Immature natural killer cell (primary cell): ENCODE measurements at regions not wholly inside any gene's neighbourhood (a gene's known extent, or its start where the extent isn't known, plus 50 kb on each side); places are given as distances from the start of the nearest gene placed in this dataset.

Source experiments
- DNase-seq, 3 donors: peaks; one replicate each; pipeline ENCODE4 v3.0.0; 2022; ENCODE audit warnings: mixed read lengths in 1 of 3
- H3K27ac Mint-ChIP-seq, 6 donors: one replicate each; pipeline ENCODE4 v1.8.0; 2020; ENCODE audit warnings: mixed read lengths in 6 of 6, mild to moderate bottlenecking in 5 of 6, inconsistent platforms in 4 of 6, moderate library complexity in 3 of 6
- H3K27me3 Mint-ChIP-seq, 3 donors: one replicate each; pipeline ENCODE4 v1.8.0; 2020 to 2021; ENCODE audit warnings: low read depth in 3 of 3, mild to moderate bottlenecking in 3 of 3, mixed read lengths in 3 of 3, moderate library complexity in 3 of 3, inconsistent platforms in 1 of 3
- H3K36me3 Mint-ChIP-seq, 3 donors: one replicate each; pipeline ENCODE4 v1.8.0; 2020; ENCODE audit warnings: mixed read lengths in 3 of 3, inconsistent platforms in 2 of 3, mild to moderate bottlenecking in 2 of 3
- H3K4me1 Mint-ChIP-seq, 2 donors: one replicate each; pipeline ENCODE4 v1.8.0; 2020; ENCODE audit warnings: inconsistent platforms in 2 of 2, mild to moderate bottlenecking in 2 of 2, mixed read lengths in 2 of 2, moderate library complexity in 1 of 2
- H3K4me3 Mint-ChIP-seq, 5 donors: one replicate each; pipeline ENCODE4 v1.8.0; 2020; ENCODE audit warnings: mild to moderate bottlenecking in 5 of 5, mixed read lengths in 5 of 5, inconsistent platforms in 3 of 5, moderate library complexity in 3 of 5
- H3K9me3 Mint-ChIP-seq, 6 donors: one replicate each; pipeline ENCODE4 v1.8.0; 2020; ENCODE audit warnings: mild to moderate bottlenecking in 6 of 6, mixed read lengths in 6 of 6, inconsistent platforms in 4 of 6, moderate library complexity in 3 of 6

DNA sequence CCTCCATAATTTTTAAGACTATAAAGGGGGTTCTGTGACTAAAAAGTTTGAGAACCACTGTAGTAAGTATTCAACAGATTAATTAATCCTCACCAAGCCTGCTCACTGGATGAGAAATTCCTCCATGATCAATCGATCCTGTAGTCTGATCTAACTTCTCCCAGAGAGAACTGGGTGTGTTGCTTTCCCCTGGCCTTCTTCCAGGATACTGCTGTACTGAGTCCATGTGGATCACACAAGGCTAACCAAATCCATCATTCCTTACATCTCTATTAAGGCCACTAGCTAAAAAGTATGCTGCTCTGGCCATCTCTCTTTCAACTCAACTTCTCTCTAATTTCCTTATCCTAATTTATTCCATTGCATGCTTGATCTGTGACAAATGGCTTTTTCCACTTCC lies 280.2 kb upstream of the PCSK5 start:
- Mint-ChIP-seq H3K4me3 (no peak overlapping the region), H3K4me1 (no peaks in the 10 kb centered on the region), H3K9me3 (peaks cover 0 to 9% (median 2%) of the 10 kb centered on the region in 6 donors), H3K27me3 (peaks cover 0 to 3% (median 2%) of the 10 kb centered on the region in 3 donors), H3K36me3 (no peaks in the 10 kb centered on the region), H3K27ac (no peak overlapping the region)
- no peak for DNase-seq

DNA sequence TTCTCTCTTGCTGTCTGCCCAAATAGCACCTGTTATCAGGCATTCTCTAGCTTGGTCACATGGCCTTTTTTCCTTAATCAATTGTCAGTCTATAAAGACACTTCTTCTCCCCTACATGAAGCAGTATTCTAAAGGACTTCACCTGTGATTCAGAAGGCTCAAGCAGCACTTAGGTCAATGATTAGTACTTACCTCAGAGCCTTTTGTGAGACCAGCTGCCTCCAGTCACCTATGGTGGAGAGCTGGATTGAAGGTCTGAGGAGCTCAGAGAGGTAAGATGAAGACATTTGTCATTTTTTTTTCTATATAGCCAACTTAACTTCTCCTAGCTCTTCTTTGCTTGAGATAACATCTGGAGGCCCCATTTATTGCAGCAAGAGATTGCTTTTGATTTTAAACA lies 278.3 kb upstream of the PCSK5 start:
- no peak for DNase-seq
- H3K27me3 Mint-ChIP-seq = peaks cover 2% of the 10 kb centered on the region in 3 donors
- peaks cover 0 to 9% (median 3%) of the 10 kb centered on the region in 6 donors for H3K9me3 Mint-ChIP-seq
- H3K27ac Mint-ChIP-seq = no peak overlapping the region
- no peaks in the 10 kb centered on the region for H3K4me1 Mint-ChIP-seq
- H3K4me3 Mint-ChIP-seq = no peak overlapping the region
- H3K36me3 Mint-ChIP-seq = no peaks in the 10 kb centered on the region

DNA sequence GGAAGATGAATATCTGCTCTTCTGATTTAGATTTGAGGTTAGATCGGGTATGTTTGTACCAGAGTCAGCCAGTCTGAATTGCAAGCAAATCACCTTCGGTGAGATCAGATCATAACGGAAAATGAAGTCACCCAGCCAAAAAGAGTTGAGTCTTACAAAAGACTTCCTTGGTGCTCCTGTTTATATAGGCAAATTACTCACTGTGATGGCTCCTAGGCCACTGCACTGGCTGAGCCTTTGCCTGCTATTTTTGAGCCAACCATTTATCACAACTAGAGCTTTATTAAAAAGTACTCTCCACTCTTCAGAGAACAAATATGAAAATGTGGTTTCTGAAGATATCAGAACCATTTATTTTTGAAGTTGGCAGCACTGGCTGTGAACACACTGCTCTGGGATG lies 277.7 kb upstream of the PCSK5 start:
- Mint-ChIP-seq H3K27me3 (peaks cover 2% of the 10 kb centered on the region in 3 donors), H3K36me3 (no peaks in the 10 kb centered on the region), H3K4me1 (no peaks in the 10 kb centered on the region), H3K4me3 (no peak overlapping the region), H3K27ac (no peak overlapping the region), H3K9me3 (peaks cover 0 to 14% (median 3%) of the 10 kb centered on the region in 6 donors)
- no peak for DNase-seq

DNA sequence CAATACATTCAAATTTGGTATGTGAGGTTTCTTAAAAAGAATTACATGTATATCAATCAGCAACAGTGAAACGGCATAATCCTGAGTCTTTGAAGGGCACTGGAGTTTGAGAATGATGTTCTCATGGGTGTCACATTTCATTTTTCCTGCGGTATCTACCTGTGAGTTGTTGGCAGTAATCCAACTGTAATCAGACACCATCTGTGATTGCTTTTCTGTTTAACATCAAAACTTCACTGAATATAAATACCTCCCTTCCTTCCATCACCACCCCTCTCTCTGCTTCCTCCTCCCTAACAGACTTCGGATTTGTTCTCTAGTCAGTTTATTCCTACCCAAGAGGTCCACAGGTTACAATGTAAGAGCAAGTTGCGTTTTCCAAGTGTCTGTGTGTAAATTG lies 275.2 kb upstream of the PCSK5 start:
- Mint-ChIP-seq H3K4me3 (no peak overlapping the region), H3K4me1 (no peaks in the 10 kb centered on the region), H3K27me3 (peaks cover 2 to 4% (median 2%) of the 10 kb centered on the region in 3 donors), H3K36me3 (no peaks in the 10 kb centered on the region), H3K9me3 (peaks cover 0 to 24% (median 3%) of the 10 kb centered on the region in 6 donors), H3K27ac (no peak overlapping the region)
- DNase-seq = no peak

DNA sequence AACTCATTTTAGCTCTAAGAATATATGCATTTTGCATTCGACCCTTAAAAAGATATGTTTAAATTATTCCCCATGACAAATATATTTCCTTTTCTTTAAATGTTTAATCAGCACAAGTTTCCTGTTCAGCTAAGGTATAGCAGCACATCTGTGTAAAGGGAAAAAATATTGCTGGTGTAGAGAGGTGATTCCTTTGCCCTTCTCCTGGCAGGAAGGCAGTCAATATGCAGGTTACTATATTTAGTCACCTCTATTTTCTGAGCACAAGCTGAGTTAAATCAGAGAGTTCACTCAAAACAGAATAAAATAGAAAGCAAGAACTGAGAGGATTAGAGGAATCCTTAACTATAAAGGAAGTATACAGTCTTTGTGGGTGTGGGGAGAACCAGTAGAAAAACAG lies 274.4 kb upstream of the PCSK5 start:
- Mint-ChIP-seq H3K36me3 (no peaks in the 10 kb centered on the region), H3K4me1 (no peaks in the 10 kb centered on the region), H3K4me3 (no peak overlapping the region), H3K27ac (no peak overlapping the region), H3K27me3 (peaks cover 2 to 3% (median 2%) of the 10 kb centered on the region in 3 donors), H3K9me3 (peaks cover 0 to 24% (median 2%) of the 10 kb centered on the region in 6 donors)
- no peak for DNase-seq

DNA sequence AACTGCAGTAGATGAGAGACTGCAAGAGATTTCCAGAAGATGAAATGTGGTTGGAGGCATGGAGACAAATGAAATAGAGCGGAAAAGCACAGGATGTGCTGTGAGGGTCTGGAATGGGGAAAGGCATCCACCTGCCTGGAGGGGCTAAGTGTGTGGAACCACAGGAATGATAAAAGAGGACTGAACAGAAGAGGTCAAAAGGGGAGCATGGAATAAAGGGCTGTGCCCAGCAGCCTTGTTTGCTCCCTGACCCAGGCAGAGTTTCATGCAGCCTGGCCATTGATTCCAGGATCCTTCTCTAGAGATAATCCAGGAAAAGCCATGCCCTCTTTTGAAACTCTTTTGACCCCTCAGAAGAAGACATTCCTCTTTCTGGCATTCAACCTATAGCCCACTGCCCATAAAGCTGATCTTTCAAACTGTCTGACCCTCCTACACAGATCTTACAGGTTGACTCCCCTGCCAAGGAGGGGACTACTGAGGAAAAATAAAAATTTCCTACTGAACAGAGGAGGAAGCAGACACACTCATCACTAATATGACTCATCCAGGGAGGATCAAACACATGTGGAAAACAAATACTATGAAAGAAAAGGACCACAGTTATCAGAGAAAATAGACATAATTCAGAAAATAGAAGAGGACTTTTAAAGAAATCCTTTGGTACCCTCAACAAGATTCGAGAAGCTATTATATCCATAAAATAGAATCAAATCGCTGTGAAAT lies 273.5 kb upstream of the PCSK5 start:
- DNase-seq = no peak
- Mint-ChIP-seq H3K27ac (no peak overlapping the region), H3K27me3 (peaks cover 2 to 3% (median 2%) of the 10 kb centered on the region in 3 donors), H3K4me1 (no peaks in the 10 kb centered on the region), H3K9me3 (peaks cover 0 to 17% (median 3%) of the 10 kb centered on the region in 6 donors), H3K36me3 (no peaks in the 10 kb centered on the region), H3K4me3 (no peak overlapping the region)

DNA sequence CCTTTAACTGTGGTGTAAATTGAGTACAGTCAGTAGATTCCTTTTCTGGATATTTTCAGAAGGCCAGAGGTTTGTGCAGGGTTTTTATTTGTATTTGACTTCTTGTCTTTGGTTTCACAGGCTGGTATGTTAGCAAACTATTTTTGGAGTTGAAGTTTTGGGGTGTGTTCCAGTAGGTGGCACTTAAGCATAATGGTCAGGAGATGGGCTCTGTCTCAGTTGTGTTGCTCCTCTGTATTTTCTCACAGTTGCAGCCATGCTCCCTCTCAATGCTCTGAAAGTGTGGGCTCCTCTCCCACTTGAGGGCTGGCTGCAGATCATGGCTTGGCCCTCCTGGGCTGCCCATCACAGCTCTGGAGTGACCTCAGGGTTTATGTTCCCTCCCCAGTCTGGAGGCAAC lies 267.0 kb upstream of the PCSK5 start:
- no peak overlapping the region for H3K27ac Mint-ChIP-seq
- peaks cover 0 to 6% (median 4%) of the 10 kb centered on the region in 3 donors for H3K27me3 Mint-ChIP-seq
- peaks cover 0 to 9% (median 4%) of the 10 kb centered on the region in 6 donors for H3K9me3 Mint-ChIP-seq
- no peaks in the 10 kb centered on the region for H3K4me1 Mint-ChIP-seq
- H3K36me3 Mint-ChIP-seq = no peaks in the 10 kb centered on the region
- DNase-seq = no peak
- H3K4me3 Mint-ChIP-seq = no peak overlapping the region

DNA sequence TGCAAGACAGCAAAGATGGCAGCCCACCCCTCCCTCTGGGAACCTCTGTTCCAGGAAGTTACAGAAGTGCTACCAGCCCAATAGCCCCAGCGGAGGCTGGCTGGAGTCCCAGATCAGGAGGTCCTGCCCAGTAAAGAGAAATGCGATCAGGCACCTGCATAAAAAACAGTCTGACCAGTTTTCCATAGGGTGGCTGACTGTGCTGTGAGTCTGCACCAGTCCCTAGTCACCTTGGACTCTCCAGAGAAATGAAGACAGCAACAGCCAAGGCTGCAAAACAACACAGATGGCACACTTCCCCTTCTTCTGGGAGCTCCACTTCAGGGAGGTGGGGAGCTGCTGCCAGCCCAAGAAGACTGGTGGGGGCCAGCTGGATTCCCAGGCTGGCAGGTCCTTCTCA lies 265.5 kb upstream of the PCSK5 start:
- Mint-ChIP-seq H3K4me3 (no peak overlapping the region), H3K4me1 (no peaks in the 10 kb centered on the region), H3K27me3 (peaks cover 0 to 4% (median 3%) of the 10 kb centered on the region in 3 donors), H3K36me3 (no peaks in the 10 kb centered on the region), H3K9me3 (peaks cover 0 to 5% (median 3%) of the 10 kb centered on the region in 6 donors), H3K27ac (no peak overlapping the region)
- DNase-seq = no peak

DNA sequence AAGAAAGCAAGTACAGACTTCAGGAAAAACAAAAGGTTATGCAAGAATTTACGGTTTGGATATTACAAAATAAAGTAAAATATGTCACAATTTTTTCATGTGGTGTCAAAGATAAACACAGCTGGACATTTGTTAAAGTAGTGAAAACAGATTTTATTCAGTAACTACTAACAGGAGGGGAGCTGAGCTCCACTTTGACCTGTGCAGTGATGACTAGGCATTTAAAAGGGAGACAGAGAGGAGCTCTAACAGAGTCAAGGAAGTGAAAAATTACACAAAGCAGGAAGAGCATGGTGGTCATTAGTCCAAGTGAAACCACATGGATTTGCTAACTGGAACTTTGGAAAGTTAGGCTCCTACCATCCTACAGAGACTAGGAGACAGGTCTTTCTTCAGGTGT lies 263.6 kb upstream of the PCSK5 start:
- H3K27me3 Mint-ChIP-seq = peaks cover 0 to 4% (median 3%) of the 10 kb centered on the region in 3 donors
- no peak overlapping the region for H3K4me3 Mint-ChIP-seq
- no peaks in the 10 kb centered on the region for H3K4me1 Mint-ChIP-seq
- H3K9me3 Mint-ChIP-seq = peaks cover 0 to 5% (median 0%) of the 10 kb centered on the region in 6 donors
- DNase-seq = no peak
- H3K27ac Mint-ChIP-seq = no peak overlapping the region
- H3K36me3 Mint-ChIP-seq = no peaks in the 10 kb centered on the region

DNA sequence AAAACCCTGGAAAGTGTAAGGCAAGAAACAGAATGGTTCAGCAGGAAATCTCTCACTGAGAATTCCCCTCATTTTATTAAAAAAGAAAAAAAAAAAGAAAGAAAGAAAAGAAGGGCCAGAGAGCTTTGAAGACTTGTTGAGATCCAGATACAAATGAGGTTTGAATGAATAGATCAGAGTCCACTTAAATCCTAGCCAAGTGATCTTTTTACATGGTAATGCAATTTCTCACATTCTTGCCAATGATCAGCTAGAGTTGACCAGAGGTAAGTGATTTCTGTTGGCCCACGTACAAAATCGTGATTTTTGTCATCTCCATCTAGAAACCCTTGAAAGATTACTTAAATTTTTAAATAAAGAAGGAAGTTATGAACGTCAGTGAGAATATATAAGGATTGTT lies 261.5 kb upstream of the PCSK5 start:
- Mint-ChIP-seq H3K27ac (no peak overlapping the region), H3K4me1 (no peaks in the 10 kb centered on the region), H3K27me3 (peaks cover 0 to 4% (median 2%) of the 10 kb centered on the region in 3 donors), H3K36me3 (no peaks in the 10 kb centered on the region), H3K9me3 (peaks cover 0 to 4% (median 0%) of the 10 kb centered on the region in 6 donors), H3K4me3 (no peak overlapping the region)
- DNase-seq = no peak

DNA sequence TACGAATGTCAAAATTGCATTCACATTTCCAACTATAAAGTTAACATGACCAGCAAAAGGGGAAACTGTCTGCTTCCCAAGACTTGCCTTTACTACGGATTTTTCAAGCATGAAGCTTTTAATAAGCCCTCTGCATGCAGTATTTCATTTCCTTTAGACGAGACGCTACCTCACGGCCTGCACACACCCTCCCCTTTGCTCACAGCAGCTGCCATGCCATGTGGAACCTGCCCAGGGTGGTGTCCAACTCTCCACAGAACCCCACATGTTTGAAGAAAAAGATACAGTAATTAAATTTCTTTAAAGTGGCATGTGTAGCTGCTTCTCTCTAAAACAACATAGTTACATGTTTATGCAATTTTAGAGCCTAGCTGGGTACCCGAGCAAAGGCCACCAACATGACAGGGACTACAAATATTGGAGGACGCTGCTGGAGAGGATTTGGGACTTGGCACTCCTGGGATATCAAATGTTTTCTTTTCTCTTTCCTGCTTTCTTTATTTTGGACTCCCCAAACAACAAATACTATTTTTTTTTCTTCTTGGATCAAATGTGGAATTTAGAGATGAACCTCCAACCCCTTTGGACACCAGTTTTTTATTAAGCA lies 256.9 kb upstream of the PCSK5 start:
- Mint-ChIP-seq H3K36me3 (no peaks in the 10 kb centered on the region), H3K27ac (no peak overlapping the region), H3K9me3 (peaks cover 0 to 2% (median 0%) of the 10 kb centered on the region in 6 donors), H3K27me3 (peaks cover 0 to 4% (median 0%) of the 10 kb centered on the region in 3 donors), H3K4me3 (no peak overlapping the region), H3K4me1 (peaks cover 2 to 9% of the 10 kb centered on the region in 2 donors)
- DNase-seq = no peak

DNA sequence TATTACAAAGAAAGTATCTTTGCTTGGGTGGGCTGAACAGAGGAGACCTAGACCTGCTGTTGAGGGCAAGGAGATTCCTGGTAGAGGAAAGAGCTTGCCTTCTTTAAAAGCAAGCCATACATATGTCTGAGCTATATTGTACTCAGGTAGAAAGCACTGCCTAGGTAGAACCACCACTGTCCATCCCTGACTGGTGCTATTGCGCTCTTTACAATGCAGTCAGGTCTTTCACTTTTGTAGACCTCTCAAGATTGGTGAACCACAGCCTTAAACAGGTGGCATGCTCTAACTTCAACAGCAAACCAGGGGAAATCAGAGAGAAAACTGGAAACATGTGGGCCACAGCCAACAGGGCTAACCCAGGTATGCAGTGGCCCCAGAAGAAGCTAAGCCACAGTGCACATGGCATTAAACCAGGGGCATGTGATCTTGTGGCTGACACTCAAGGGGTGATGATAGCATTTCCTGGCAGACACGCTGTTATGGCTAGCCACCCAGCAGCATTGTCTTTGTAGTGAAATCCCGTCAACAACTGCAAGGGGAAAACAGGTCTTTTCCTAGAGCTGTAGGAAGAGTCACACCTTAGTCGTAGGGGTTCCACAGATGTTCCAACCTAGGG lies 253.9 kb upstream of the PCSK5 start:
- Mint-ChIP-seq H3K9me3 (peaks cover 0 to 6% (median 0%) of the 10 kb centered on the region in 6 donors), H3K27ac (no peak overlapping the region), H3K27me3 (peaks cover 0 to 4% (median 0%) of the 10 kb centered on the region in 3 donors), H3K36me3 (no peaks in the 10 kb centered on the region), H3K4me3 (no peak overlapping the region), H3K4me1 (peaks cover 2 to 9% of the 10 kb centered on the region in 2 donors)
- DNase-seq = peak; percentile 12 to 19 (median 15)

DNA sequence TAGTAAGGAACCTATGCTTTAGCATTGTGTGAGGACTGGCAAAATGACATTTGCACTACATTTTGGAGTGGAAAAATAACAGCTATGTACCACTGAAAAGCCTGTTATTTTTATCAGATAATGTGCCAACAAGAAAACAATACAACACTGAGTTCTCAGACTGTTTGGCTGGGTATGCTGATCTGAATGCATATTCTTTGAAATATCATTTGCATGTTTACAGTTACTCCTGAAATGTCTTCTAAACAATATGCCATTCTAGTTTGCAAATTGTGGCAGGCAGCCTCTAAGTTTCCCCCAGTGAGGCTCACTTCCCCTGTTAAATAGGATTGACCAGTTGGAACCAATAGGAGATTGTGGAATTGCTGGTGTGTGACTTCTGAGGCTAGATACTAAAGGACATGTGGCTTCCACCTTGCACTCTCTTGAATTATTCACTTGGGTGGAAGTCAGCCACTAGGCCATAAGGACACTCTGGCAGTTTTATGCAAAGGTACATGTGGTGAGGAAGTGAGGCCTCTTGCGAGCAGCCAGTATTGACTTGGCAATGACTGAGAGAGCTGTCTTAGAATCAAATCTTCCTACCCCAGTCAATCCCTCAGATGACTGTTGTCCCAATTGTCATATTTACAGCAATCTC lies 250.4 kb upstream of the PCSK5 start:
- H3K27ac Mint-ChIP-seq = no peak overlapping the region

DNA sequence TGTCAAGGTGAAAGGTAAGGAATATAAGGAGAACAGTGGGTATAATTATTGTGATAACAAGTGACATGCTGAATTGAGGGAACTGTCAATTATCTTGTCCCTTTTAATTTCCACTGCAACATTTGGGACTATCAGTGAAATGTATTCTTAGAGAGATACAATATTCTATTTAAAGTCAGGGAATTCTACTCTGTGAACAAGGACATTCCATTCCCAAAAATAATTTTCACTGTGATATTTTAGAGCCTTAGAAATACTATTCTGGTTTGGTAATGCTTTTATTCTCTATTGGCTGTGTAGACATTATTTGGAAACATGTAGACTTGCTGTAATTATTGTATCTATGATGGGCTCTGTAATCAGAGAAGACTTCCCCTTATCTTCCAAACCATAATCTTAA lies 248.0 kb upstream of the PCSK5 start:
- Mint-ChIP-seq H3K27ac (no peak overlapping the region), H3K9me3 (peaks cover 0 to 6% (median 0%) of the 10 kb centered on the region in 6 donors)

More for the DNA sequence above, 250.4 kb upstream of the PCSK5 start:
- peaks cover 0 to 2% (median 0%) of the 10 kb centered on the region in 3 donors for H3K27me3 Mint-ChIP-seq
- H3K9me3 Mint-ChIP-seq = peaks cover 0 to 6% (median 0%) of the 10 kb centered on the region in 6 donors
- H3K36me3 Mint-ChIP-seq = no peaks in the 10 kb centered on the region
- no peak overlapping the region for H3K4me3 Mint-ChIP-seq
- peaks cover 2 to 9% of the 10 kb centered on the region in 2 donors for H3K4me1 Mint-ChIP-seq
- no peak for DNase-seq

More for the DNA sequence above, 248.0 kb upstream of the PCSK5 start:
- Mint-ChIP-seq H3K36me3 (no peaks in the 10 kb centered on the region), H3K4me3 (no peak overlapping the region), H3K27me3 (peaks cover 0 to 5% (median 2%) of the 10 kb centered on the region in 3 donors), H3K4me1 (no peaks in the 10 kb centered on the region)
- DNase-seq = no peak
